Stimulated activated naive CD8-positive, alpha-beta T cell treated with anti-CD3 and anti-CD28 coated beads, Interleukin-15, amount 100 ng/mL, for 72 hours (primary cell): ENCODE measurements at regions not wholly inside any gene's neighbourhood (a gene's known extent, or its start where the extent isn't known, plus 50 kb on each side); places are given as distances from the start of the nearest gene placed in this dataset.
A peak's percentile ranks its signal among the peaks of the same experiment; 100 is the strongest.

Experiments
- ATAC-seq: fragments of 150-1000 bp; cut with Tn5 transposase; 2 replicates; pipeline ENCODE4 v1.10.0; 2021; ENCODE audit warnings: mild to moderate bottlenecking, moderate library complexity
- DNase-seq, 2 donors: peaks; one replicate each; pipeline ENCODE4 v3.0.0; 2021 to 2022
- H3K27ac Mint-ChIP-seq, 2 donors: one replicate each; pipeline ENCODE4 v1.8.0; 2022; ENCODE audit warnings: mild to moderate bottlenecking in 2 of 2, mixed read lengths in 2 of 2, moderate library complexity in 2 of 2
- H3K27me3 Mint-ChIP-seq: one replicate; pipeline ENCODE4 v1.8.0; 2022; ENCODE audit warnings: mixed read lengths
- H3K4me1 Mint-ChIP-seq: one replicate; pipeline ENCODE4 v1.8.0; 2022; ENCODE audit warnings: mild to moderate bottlenecking, mixed read lengths
- H3K4me3 Mint-ChIP-seq, 2 donors: one replicate each; pipeline ENCODE4 v1.8.0; 2022; ENCODE audit warnings: mild to moderate bottlenecking in 2 of 2, mixed read lengths in 2 of 2, moderate library complexity in 1 of 2
- H3K9me3 Mint-ChIP-seq, 2 donors: one replicate each; pipeline ENCODE4 v1.8.0; 2022; ENCODE audit warnings: mixed read lengths in 2 of 2

DNA sequence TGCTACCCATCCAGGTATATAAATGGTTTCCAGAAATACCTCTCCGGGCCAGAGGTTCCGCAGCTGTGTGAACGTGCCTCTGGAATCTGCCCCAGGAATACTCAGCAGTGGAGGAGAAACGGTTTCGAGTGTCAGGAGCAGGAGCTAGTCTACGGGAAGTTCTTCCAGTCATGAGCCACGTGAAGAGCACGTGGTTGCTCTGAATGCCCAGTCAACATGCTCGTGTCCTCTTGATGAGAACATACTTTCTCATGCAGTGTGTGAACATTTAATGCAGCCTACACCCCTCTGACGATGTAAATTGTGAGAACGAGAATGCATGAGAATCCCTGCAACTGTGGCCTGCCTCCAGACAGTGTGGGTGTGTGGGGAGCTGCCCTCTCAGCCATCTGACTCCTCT is 277.0 kb upstream of the SHH start:
- H3K27me3 Mint-ChIP-seq = peaks cover 11% of the 10 kb centered on the region
- H3K27ac Mint-ChIP-seq = no peak overlapping the region
- H3K9me3 Mint-ChIP-seq = peaks cover 0 to 11% of the 10 kb centered on the region in 2 donors
- no peak overlapping the region for H3K4me3 Mint-ChIP-seq
- DNase-seq = no peak
- H3K4me1 Mint-ChIP-seq = peaks cover 14% of the 10 kb centered on the region
- no peak for ATAC-seq

DNA sequence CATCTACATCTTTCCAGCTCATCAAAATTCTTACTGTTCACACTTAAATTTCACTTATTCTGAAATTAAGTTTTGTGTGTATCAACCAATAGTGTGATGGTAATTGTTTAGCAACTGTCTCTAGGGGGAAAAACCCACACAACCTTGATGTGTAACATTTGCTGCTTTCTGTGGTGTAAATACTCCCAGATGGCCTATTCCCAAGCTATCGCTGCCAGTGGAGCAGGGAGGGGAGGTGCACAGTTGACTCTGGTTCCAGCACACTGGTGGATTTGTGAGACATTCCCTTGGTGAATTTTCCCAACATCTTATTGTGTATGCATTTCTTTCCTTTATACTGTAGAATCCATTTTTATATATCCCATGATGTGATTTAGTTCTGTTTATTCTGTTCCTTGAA is 275.9 kb upstream of the SHH start:
- ATAC-seq = no peak

DNA sequence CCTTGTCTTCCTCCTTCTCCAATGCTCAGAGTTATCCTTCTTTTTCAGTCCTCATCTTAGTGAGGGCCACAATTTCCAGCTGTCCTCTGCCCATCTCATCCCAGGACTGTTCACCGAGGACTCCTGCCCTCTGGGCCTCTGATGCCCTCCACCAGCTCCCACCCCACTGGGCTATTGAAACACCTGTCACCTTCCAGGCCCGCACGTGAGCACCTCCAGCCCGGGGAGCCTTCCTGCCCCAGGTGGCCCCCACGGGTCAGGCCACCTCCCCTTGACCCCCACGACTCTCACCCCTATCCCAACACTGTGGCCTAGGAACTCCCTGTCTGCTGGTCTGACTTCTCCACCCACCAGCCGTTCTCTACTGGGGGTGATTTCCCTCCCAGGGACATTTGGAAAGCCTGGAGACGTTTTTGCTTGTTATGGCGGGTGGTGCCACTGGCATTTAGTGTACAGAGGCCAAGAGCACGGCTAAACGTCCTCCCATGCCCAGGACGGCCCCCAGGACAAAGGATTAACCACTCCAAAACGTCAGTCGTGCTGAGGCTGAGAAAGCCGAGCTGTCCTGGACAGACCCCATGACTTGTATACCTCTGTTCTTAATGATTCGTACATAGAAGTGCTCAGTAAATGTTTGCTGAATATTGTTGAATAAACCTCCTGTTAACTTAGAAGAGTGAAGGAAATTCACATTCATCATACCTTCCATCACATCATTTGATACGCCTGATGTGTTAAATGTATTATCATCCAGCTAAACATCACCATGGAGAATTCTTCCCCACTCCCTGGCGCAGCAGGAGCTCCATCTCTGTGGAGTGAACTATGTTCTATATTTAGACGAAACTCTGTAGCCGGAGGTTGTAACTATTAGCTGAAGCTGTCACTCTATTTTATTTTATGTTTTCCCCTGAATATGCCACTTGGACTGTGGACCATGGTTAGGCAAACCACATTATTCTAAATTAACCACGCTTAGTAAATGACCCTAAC is 270.1 kb upstream of the SHH start:
- no peaks in the 10 kb centered on the region for H3K4me1 Mint-ChIP-seq
- no peaks in the 10 kb centered on the region for H3K9me3 Mint-ChIP-seq
- peak overlapping the region in 1 of 2 donors; percentile 34 for H3K27ac Mint-ChIP-seq
- ATAC-seq (peak; percentile 23), DNase-seq (no peak)
- no peak overlapping the region for H3K4me3 Mint-ChIP-seq
- H3K27me3 Mint-ChIP-seq = no peaks in the 10 kb centered on the region

More for the DNA sequence above, 275.9 kb upstream of the SHH start:
- Mint-ChIP-seq H3K9me3 (peaks cover 0 to under 1% of the 10 kb centered on the region in 2 donors), H3K4me3 (no peak overlapping the region), H3K4me1 (peaks cover 14% of the 10 kb centered on the region), H3K27ac (no peak overlapping the region), H3K27me3 (peaks cover 11% of the 10 kb centered on the region)
- no peak for DNase-seq

DNA sequence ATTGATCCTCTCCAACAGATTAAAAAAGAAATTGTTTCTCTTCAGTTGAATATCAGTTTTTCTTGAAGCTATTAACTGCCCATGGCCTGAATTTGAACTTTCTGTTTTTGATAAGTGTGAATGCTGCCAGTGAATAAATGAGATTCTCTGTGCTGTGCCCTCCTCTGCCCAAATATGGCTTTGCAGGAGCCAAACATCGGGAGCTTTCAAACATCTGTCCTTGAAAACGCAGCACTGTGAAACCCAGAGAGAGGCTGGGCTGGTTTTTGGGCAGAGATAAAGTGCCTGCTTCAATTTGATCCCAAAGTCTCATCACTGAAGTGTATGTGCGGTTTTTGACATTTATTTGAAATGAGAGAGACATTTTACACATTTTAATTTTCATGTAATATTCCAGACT is 268.3 kb upstream of the SHH start:
- H3K27ac Mint-ChIP-seq = no peak overlapping the region
- H3K27me3 Mint-ChIP-seq = no peaks in the 10 kb centered on the region
- H3K4me1 Mint-ChIP-seq = no peaks in the 10 kb centered on the region
- H3K9me3 Mint-ChIP-seq = no peaks in the 10 kb centered on the region
- DNase-seq (no peak), ATAC-seq (no peak)
- no peak overlapping the region for H3K4me3 Mint-ChIP-seq

DNA sequence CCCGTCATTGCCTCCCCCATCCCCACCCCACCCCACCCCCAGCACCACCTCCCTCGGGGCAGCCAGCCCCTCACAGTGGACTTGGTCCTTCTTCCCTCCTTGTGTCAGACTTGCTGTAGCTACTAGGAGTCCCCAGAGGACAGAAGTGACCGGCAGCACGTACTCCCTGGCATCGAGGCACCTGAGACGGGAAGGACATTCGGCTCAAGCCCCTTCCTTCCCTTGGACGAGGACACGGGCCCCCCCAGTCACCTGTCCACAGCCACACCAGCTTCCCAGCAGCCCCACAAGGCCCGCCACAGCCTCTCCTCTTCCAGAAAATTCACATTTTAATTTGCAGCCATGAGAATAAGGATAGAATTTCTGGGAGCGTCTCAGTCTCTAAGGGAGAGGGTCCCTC is 267.8 kb upstream of the SHH start:
- no peaks in the 10 kb centered on the region for H3K27me3 Mint-ChIP-seq
- DNase-seq (no peak), ATAC-seq (no peak)
- no peak overlapping the region for H3K27ac Mint-ChIP-seq
- peaks cover 4% of the 10 kb centered on the region for H3K4me1 Mint-ChIP-seq
- no peak overlapping the region for H3K4me3 Mint-ChIP-seq
- no peaks in the 10 kb centered on the region for H3K9me3 Mint-ChIP-seq

DNA sequence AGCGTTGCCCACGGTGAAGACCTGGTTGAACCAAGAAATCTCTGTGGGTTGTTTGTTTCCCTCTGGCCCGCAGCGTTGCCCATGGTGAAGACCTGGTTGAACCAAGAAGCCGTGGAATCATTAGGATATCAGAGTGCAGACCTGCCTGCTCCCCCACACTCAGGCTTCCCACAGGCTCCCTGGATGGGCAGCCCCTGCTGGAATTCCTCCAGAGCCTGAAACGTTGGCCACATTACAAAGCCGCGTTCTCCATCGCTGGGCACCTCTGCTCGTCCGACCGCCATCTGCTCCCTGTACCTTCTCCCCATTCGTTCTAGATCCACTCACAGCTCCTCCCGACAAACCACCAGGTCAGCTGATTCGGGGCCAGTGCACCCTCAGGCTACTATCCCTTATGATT is 266.9 kb upstream of the SHH start:
- H3K4me3 Mint-ChIP-seq = no peak overlapping the region
- H3K4me1 Mint-ChIP-seq = peaks cover 11% of the 10 kb centered on the region
- no peaks in the 10 kb centered on the region for H3K9me3 Mint-ChIP-seq

DNA sequence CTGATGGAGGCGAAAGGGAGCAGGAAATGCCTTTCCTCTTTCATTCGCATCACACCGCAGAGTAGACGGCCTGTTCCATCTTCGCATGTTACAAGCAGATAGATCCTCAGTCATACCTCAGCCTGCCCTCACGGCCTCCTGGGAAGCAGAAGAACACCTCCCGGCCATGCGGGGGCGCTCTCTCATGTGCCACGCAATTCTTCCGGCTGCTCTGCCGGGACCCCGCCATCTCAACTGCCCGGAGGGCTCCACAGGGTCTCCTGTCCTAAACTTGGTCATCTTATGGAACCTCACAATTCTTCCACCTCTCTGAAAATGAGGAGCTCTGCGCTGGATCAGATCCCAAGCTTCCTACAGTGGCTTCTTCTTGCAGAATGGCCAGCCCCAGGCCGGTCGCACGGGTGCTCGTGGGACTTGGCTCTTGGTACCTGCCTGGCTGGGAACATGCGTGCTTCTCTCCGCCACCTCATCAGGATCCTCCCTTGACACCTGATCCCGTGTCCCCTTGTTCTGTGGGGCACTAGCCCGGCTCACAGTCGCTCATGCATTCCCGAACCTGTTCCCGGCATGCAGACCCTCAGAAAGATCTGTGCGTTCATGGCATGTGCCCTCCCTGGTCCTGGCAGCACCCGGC is 262.8 kb upstream of the SHH start:
- no peak overlapping the region for H3K4me3 Mint-ChIP-seq

More for the DNA sequence above, 266.9 kb upstream of the SHH start:
- DNase-seq = no peak
- no peak overlapping the region for H3K27ac Mint-ChIP-seq
- H3K27me3 Mint-ChIP-seq = no peaks in the 10 kb centered on the region
- ATAC-seq = no peak

DNA sequence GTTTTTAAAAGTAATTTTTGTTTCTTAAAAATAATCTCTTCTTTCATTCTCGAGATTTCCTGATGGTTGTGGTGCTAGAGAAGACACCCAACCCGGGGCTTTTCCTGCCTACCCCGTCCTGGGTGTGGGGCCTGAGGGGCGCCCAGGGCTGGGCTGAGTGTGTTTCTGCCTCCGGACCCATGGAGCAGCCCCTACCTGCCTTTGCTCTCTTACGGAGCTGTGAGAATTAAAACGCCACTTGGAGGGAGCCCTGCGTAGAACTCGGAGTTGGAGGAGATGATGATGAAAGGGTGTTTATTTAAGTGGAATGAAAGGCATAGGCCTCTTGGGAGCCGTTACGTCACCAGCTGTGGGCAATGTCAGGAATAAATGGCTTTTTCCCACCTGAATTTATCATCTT is 261.8 kb upstream of the SHH start:
- Mint-ChIP-seq H3K27ac (no peak overlapping the region), H3K4me1 (peaks cover 11% of the 10 kb centered on the region), H3K27me3 (no peaks in the 10 kb centered on the region), H3K9me3 (no peaks in the 10 kb centered on the region), H3K4me3 (no peak overlapping the region)
- no peak for ATAC-seq
- DNase-seq = no peak

More for the DNA sequence above, 262.8 kb upstream of the SHH start:
- no peaks in the 10 kb centered on the region for H3K27me3 Mint-ChIP-seq
- ATAC-seq = no peak
- no peaks in the 10 kb centered on the region for H3K9me3 Mint-ChIP-seq
- no peak for DNase-seq
- H3K4me1 Mint-ChIP-seq = peaks cover 11% of the 10 kb centered on the region
- no peak overlapping the region for H3K27ac Mint-ChIP-seq

DNA sequence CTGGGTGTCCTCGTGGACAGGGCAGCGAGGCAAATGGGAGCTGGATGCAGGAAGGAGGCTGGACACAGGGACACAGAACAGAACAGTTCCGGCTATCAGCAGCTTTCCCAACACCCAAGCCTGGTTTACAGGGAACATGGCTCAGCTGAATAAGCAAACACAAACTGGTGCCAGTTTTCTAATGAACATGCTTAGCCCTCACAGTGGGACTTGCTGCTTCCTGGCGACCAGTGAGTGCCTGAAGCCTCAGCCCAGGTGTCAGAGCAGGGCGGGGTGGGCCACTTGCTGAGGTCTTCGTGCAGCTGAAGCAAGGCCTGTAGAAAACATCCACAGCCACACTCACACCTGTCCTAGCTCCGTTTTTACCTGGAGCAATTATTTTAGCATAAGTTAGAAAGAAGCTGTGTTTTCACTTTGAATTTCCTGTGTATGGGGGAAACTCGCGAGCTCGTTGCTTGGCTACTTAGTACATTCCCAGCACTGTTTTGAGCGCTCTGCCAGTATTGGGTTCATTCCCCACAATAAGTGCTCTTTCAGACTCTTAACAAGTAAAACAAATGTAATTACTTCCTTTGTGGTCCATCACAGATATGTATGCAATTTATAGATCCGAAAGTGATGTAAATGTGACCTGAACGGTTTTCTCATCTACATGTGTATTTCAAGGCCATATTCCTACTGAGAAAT is 261.2 kb upstream of the SHH start:
- ATAC-seq = no peak
- Mint-ChIP-seq H3K27me3 (no peaks in the 10 kb centered on the region), H3K4me1 (peaks cover 11% of the 10 kb centered on the region), H3K4me3 (no peak overlapping the region), H3K9me3 (no peaks in the 10 kb centered on the region), H3K27ac (no peak overlapping the region)
- no peak for DNase-seq

DNA sequence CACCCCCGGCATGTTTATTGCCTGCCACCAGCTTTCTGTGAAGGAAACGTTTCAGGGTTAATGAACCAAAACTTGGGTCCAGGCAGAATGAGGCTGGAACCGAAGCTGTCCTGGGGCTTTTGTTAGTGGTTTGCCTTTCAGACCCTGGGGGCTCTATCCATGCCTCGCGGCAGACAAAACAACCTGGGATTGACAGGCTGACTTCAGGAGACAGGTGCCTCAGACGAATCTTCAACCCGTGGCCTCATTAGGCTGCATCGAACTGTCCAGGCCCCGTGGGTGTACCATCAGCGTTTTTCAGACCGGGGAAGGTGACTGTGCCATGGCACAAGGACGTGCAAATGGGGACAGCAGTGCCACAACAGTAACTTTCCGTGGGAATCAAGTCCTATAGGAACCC is 259.3 kb upstream of the SHH start:
- Mint-ChIP-seq H3K4me1 (peaks cover 11% of the 10 kb centered on the region), H3K27ac (no peak overlapping the region), H3K27me3 (peaks cover 8% of the 10 kb centered on the region), H3K4me3 (no peak overlapping the region), H3K9me3 (no peaks in the 10 kb centered on the region)
- DNase-seq (no peak), ATAC-seq (no peak)

DNA sequence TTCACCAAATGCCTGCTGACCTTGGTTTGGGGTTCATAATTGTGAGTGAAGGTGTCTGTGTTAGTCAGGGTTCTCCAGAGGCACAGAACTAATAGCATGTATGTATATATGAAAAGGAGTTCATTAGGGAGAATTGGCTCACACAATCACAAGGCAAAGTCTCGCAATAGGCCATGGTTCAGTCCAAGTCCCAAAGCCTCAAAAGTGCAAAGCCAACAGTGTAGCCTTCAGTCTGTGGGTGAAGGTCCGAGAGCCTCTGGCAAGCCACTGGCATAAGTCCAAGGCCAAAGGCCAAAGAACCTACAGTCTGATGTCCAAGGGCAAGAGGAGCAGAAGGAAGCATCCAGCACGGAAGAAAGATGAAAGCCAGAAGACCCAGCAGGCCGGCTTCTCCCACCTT is 257.6 kb upstream of the SHH start:
- no peak for ATAC-seq
- no peak overlapping the region for H3K4me3 Mint-ChIP-seq
- no peak overlapping the region for H3K27ac Mint-ChIP-seq
- peaks cover 6% of the 10 kb centered on the region for H3K4me1 Mint-ChIP-seq
- H3K9me3 Mint-ChIP-seq = no peaks in the 10 kb centered on the region
- H3K27me3 Mint-ChIP-seq = peaks cover 8% of the 10 kb centered on the region
- DNase-seq = no peak

DNA sequence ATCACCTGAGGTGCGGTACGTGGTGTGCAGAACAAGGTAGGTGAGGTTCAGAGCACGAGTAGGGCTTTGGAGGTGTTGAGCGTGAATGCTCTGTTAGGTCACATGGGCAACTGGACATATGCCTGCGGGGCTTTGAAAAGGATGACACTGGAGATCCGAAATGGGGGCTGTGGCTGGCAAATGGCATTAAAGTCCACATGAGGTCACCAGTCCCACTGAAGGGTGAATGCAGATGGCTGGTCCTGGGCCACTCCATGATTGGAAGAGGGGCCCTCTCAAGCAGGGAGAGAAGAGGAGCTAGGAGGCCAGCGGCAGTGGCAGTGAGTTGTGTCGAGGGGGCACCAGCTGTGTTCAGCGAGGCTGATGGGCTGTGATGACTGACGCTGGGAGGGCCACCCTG is 254.9 kb upstream of the SHH start:
- peaks cover 6% of the 10 kb centered on the region for H3K4me1 Mint-ChIP-seq
- no peak for DNase-seq
- ATAC-seq = no peak
- no peaks in the 10 kb centered on the region for H3K9me3 Mint-ChIP-seq
- H3K4me3 Mint-ChIP-seq = no peak overlapping the region
- peaks cover 8% of the 10 kb centered on the region for H3K27me3 Mint-ChIP-seq
- no peak overlapping the region for H3K27ac Mint-ChIP-seq

DNA sequence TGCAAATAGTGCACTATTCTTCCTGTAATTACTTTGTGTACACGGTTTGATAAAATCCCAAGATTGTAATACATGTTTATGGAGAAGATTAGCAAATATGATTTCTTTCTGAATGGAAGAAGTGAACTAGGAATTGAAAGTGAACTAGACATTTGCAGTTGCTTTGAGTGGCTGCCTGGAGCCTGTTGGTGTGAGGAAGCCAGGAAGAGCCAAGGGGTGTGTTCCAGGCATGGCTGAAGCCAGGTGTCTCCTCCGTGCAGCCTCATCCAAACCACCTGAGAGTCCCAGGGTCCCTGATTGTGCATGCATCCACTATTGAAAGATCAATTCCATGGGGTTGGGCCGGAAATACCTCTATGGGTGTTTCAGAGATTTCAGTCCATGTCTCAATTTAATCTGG is 253.1 kb upstream of the SHH start:
- Mint-ChIP-seq H3K4me3 (no peak overlapping the region), H3K27ac (no peak overlapping the region), H3K4me1 (peaks cover 6% of the 10 kb centered on the region), H3K9me3 (peaks cover 8 to 11% of the 10 kb centered on the region in 2 donors), H3K27me3 (peaks cover 8% of the 10 kb centered on the region)
- DNase-seq (no peak), ATAC-seq (no peak)

DNA sequence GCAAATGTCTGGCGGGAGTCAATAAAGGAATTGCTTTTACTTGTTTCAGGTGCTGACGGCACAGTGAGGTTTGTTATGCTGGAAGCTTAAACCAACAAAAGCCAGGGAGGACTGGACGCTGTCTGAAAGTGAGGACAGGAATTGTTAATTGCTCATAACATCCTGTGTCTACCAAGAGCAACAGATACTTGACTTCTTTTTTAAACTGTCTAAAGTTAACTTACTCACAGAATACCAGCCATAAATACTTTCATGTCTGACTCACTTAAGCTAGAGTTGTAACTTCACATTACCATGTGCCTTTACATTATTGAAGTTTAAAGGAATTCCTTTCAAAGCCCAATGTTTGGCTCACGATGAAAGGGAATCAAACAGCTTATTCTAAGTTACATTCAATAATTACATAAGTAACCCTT is 252.7 kb upstream of the SHH start:
- no peak overlapping the region for H3K27ac Mint-ChIP-seq
- no peak for ATAC-seq
- H3K4me1 Mint-ChIP-seq = peaks cover 6% of the 10 kb centered on the region

DNA sequence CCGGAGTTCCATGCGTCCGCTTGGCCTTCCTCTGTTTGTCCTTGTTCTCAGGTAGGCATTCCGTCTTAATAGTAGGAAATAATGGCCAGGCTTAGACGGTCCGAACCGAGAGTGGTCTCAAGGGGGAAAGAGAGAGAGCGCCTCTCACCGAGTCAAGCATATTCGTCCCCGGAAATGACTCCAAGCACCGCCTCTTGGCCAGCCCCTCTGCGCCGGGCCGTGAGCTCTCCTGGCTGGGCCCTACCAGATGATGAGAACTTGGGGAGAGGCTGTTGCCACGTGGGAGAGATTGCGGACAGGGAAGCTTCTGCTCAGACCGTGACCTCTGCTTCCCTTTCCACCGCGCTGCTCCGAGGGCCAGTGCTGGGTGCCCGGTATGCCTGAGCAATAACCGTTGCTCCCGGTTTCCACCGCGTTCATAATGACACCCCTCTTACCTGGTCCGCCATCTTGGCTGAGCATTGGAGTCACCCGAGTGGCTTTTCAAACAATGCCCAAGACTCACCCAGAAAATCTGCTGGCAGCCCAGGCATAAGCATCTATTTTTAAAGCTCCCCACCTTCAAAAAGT is 251.1 kb upstream of the SHH start:
- H3K27me3 Mint-ChIP-seq = peaks cover 8% of the 10 kb centered on the region
- H3K27ac Mint-ChIP-seq = no peak overlapping the region
- H3K9me3 Mint-ChIP-seq = peaks cover 8 to 16% of the 10 kb centered on the region in 2 donors
- DNase-seq = no peak
- H3K4me3 Mint-ChIP-seq = no peak overlapping the region
- peaks cover 16% of the 10 kb centered on the region for H3K4me1 Mint-ChIP-seq
- ATAC-seq = no peak

More for the DNA sequence above, 252.7 kb upstream of the SHH start:
- peaks cover 8 to 15% of the 10 kb centered on the region in 2 donors for H3K9me3 Mint-ChIP-seq
- peaks cover 8% of the 10 kb centered on the region for H3K27me3 Mint-ChIP-seq
- no peak overlapping the region for H3K4me3 Mint-ChIP-seq
- no peak for DNase-seq
